ENCODE measurements at regions not wholly inside any gene's neighbourhood (a gene's known extent, or its start where the extent isn't known, plus 50 kb on each side); places are given as distances from the start of the nearest gene placed in this dataset.

- no peak overlapping the region for H3K4me3 ChIP-seq (ENCODE audit: low read depth, low read length)
- no peaks in the 10 kb centered on the region for H3K27me3 ChIP-seq (replicated peaks)
- no peak for DNase-seq
- no peak for TF ChIP-seq CTCF (IDR thresholded peaks at IDR 0.05; ENCODE audit: low read depth, low read length, missing control alignments)
- no peak overlapping the region for H3K27ac ChIP-seq
- in situ Hi-C loops (cut with HindIII; ENCODE audit: low pct_ligation_motif_present, low sequenced_read_pairs), result no loop called here
- no peaks in the 10 kb centered on the region for H3K36me3 ChIP-seq (replicated peaks)
Observed at GRCh38 chr9:120153258-120153657, 426.7 kb downstream of the CDK5RAP2 start.

- in situ Hi-C loops (cut with HindIII; ENCODE audit: low pct_ligation_motif_present, low sequenced_read_pairs), result no loop called here
- no peak for DNase-seq
Observed at GRCh38 chr9:120152295-120152694, 427.7 kb downstream of the CDK5RAP2 start.

GRCh38 chr9:120151806-120152205, 428.2 kb downstream of the CDK5RAP2 start:
- Histone ChIP-seq H3K27me3 (replicated peaks) (no peaks in the 10 kb centered on the region), H3K36me3 (replicated peaks) (no peaks in the 10 kb centered on the region), H3K4me3 (ENCODE audit: low read depth, low read length) (no peak overlapping the region), H3K27ac (no peak overlapping the region)
- no peak for DNase-seq
- TF ChIP-seq CTCF (IDR thresholded peaks at IDR 0.05; ENCODE audit: low read depth, low read length, missing control alignments), result no peak
- in situ Hi-C loops (cut with HindIII; ENCODE audit: low pct_ligation_motif_present, low sequenced_read_pairs), result no loop called here

More at GRCh38 chr9:120152295-120152694, 427.7 kb downstream of the CDK5RAP2 start:
- H3K27ac ChIP-seq, result no peak overlapping the region
- H3K36me3 ChIP-seq (replicated peaks), result no peaks in the 10 kb centered on the region
- no peak overlapping the region for H3K4me3 ChIP-seq (ENCODE audit: low read depth, low read length)
- TF ChIP-seq CTCF (IDR thresholded peaks at IDR 0.05; ENCODE audit: low read depth, low read length, missing control alignments), result no peak
- no peaks in the 10 kb centered on the region for H3K27me3 ChIP-seq (replicated peaks)

GRCh38 chr9:120151149-120151548, 428.8 kb downstream of the CDK5RAP2 start:
- in situ Hi-C loops (cut with HindIII; ENCODE audit: low pct_ligation_motif_present, low sequenced_read_pairs), result no loop called here
- Histone ChIP-seq H3K27ac (no peak overlapping the region), H3K36me3 (replicated peaks) (no peaks in the 10 kb centered on the region), H3K4me3 (ENCODE audit: low read depth, low read length) (no peak overlapping the region), H3K27me3 (replicated peaks) (no peaks in the 10 kb centered on the region)
- no peak for TF ChIP-seq CTCF (IDR thresholded peaks at IDR 0.05; ENCODE audit: low read depth, low read length, missing control alignments)
- no peak for DNase-seq

- Histone ChIP-seq H3K4me3 (ENCODE audit: low read depth, low read length) (no peak overlapping the region), H3K27me3 (replicated peaks) (no peaks in the 10 kb centered on the region), H3K27ac (no peak overlapping the region), H3K36me3 (replicated peaks) (no peaks in the 10 kb centered on the region)
- DNase-seq, result no peak
- TF ChIP-seq CTCF (IDR thresholded peaks at IDR 0.05; ENCODE audit: low read depth, low read length, missing control alignments), result no peak
- in situ Hi-C loops (cut with HindIII; ENCODE audit: low pct_ligation_motif_present, low sequenced_read_pairs), result no loop called here
Observed at GRCh38 chr9:120138955-120139354, 441.0 kb downstream of the CDK5RAP2 start.

GRCh38 chr9:120137186-120137840, 442.7 kb downstream of the CDK5RAP2 start:
- H3K27me3 ChIP-seq (replicated peaks), result no peaks in the 10 kb centered on the region
- H3K36me3 ChIP-seq (replicated peaks), result no peaks in the 10 kb centered on the region
- no peak for TF ChIP-seq CTCF (IDR thresholded peaks at IDR 0.05; ENCODE audit: low read depth, low read length, missing control alignments)
- no peak overlapping the region for H3K27ac ChIP-seq
- no peak for DNase-seq
- no peak overlapping the region for H3K4me3 ChIP-seq (ENCODE audit: low read depth, low read length)
- in situ Hi-C loops (cut with HindIII; ENCODE audit: low pct_ligation_motif_present, low sequenced_read_pairs), result no loop called here

All from brain microvascular endothelial cell (primary cell).